K562 (cell line): ENCODE measurements at regions not wholly inside any gene's neighbourhood (a gene's known extent, or its start where the extent isn't known, plus 50 kb on each side); places are given as distances from the start of the nearest gene placed in this dataset.

Experiments
- ATF6 ChIP-seq: sonication (generic); formaldehyde crosslinking; IDR thresholded peaks from 2 replicates; pipeline ENCODE4 v1.4.0; 2020; ENCODE audit warnings: mild to moderate bottlenecking, missing genetic modification reagents
- HDAC3 ChIP-seq: fragments of 450-650 bp; IDR thresholded peaks from 2 replicates; pipeline ENCODE4 v1.6.1; 2018; ENCODE audit warnings: borderline replicate concordance, mild to moderate bottlenecking, moderate library complexity; ENCODE audit not compliant: partially characterized antibody
- HNRNPUL1 ChIP-seq: fragments of 200-400 bp; formaldehyde crosslinking; IDR thresholded peaks from 2 replicates; pipeline ENCODE4 v1.6.1; 2017; ENCODE audit warnings: low read length
- RBM17 ChIP-seq: fragments of 200-400 bp; formaldehyde crosslinking; IDR thresholded peaks from 2 replicates; pipeline ENCODE4 v1.6.1; 2017; ENCODE audit warnings: low read depth, mild to moderate bottlenecking, low read length, borderline replicate concordance
- RNF219 ChIP-seq: fragments of 250-450 bp; sonication (Bioruptor Pico); IDR thresholded peaks from 2 replicates; pipeline ENCODE4 v1.5.0; 2022; ENCODE audit warnings: mild to moderate bottlenecking
- SRSF7 ChIP-seq: fragments of 200-400 bp; formaldehyde crosslinking; optimal IDR thresholded peaks from 2 replicates; pipeline ENCODE3; 2017; ENCODE audit warnings: mild to moderate bottlenecking, low read depth, low read length
- TF ChIP-seq, protein P1 (sequence below), 2 experiments: fragments of 150-350 bp in 1 of 2; IDR thresholded peaks; 2 replicates each; pipeline ENCODE4 v1.6.1; 2012 to 2016; ENCODE audit warnings: low read depth in 2 of 2, low read length in 2 of 2, mild to moderate bottlenecking in 1 of 2, moderate library complexity in 1 of 2
- TF ChIP-seq, protein P2 (sequence below): fragments of 450-650 bp; IDR thresholded peaks from 2 replicates; pipeline ENCODE4 v1.6.1; 2017; ENCODE audit warnings: antibody characterized with exemption

DNA sequence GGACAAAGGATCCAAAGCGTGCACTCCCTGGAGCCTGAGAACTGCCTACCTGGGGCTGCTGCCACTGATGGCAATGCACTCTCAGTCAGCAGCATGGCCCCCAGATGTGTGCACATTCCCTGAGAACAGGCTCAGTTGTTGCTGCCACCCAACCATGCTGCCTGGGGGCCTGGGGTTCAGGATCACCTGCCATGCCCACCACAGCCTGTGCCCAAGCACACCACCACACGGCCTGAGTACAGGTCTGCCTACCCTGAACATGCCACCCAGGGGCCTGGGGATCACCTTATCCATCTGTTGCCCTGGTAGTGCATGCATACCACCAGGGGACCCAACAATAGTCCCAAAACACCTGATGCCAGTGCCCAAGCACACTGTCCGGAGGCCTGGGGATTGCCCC lies 1174.5 kb downstream of the SORCS1 start (continued):
- TF ChIP-seq HNRNPUL1 (no peak), SRSF7 (no peak), RNF219 (CRISPR knock-in tag) (no peak), ATF6 (no peak), HDAC3 (no peak), RBM17 (no peak)
- TF ChIP-seq, protein P1, sequence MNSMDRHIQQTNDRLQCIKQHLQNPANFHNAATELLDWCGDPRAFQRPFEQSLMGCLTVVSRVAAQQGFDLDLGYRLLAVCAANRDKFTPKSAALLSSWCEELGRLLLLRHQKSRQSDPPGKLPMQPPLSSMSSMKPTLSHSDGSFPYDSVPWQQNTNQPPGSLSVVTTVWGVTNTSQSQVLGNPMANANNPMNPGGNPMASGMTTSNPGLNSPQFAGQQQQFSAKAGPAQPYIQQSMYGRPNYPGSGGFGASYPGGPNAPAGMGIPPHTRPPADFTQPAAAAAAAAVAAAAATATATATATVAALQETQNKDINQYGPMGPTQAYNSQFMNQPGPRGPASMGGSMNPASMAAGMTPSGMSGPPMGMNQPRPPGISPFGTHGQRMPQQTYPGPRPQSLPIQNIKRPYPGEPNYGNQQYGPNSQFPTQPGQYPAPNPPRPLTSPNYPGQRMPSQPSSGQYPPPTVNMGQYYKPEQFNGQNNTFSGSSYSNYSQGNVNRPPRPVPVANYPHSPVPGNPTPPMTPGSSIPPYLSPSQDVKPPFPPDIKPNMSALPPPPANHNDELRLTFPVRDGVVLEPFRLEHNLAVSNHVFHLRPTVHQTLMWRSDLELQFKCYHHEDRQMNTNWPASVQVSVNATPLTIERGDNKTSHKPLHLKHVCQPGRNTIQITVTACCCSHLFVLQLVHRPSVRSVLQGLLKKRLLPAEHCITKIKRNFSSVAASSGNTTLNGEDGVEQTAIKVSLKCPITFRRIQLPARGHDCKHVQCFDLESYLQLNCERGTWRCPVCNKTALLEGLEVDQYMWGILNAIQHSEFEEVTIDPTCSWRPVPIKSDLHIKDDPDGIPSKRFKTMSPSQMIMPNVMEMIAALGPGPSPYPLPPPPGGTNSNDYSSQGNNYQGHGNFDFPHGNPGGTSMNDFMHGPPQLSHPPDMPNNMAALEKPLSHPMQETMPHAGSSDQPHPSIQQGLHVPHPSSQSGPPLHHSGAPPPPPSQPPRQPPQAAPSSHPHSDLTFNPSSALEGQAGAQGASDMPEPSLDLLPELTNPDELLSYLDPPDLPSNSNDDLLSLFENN (IDR thresholded peaks at IDR 0.05; ENCODE audit: low read depth in 2 of 2, low read length in 2 of 2), result no peak
- TF ChIP-seq, protein P2, sequence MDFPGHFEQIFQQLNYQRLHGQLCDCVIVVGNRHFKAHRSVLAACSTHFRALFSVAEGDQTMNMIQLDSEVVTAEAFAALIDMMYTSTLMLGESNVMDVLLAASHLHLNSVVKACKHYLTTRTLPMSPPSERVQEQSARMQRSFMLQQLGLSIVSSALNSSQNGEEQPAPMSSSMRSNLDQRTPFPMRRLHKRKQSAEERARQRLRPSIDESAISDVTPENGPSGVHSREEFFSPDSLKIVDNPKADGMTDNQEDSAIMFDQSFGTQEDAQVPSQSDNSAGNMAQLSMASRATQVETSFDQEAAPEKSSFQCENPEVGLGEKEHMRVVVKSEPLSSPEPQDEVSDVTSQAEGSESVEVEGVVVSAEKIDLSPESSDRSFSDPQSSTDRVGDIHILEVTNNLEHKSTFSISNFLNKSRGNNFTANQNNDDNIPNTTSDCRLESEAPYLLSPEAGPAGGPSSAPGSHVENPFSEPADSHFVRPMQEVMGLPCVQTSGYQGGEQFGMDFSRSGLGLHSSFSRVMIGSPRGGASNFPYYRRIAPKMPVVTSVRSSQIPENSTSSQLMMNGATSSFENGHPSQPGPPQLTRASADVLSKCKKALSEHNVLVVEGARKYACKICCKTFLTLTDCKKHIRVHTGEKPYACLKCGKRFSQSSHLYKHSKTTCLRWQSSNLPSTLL, result no peak
